HG02840 (cell line): ENCODE measurements at regions not wholly inside any gene's neighbourhood (a gene's known extent, or its start where the extent isn't known, plus 50 kb on each side); places are given as distances from the start of the nearest gene placed in this dataset.
A peak's percentile ranks its signal among the peaks of the same experiment; 100 is the strongest.

ENCODE experiments used
- ATAC-seq: cut with Tn5 transposase; IDR thresholded peaks from one replicate; pipeline ENCODE4 v1.9.1; 2021; ENCODE audit warnings: mild to moderate bottlenecking, moderate library complexity, moderate number of reproducible peaks; ENCODE audit not compliant: unreplicated experiment, low FRiP score

- no peak for ATAC-seq
Measured at GRCh38 chr3:87175732-87176131, 51.4 kb upstream of the CHMP2B start.

GRCh38 chr3:87173776-87174175 is 53.3 kb upstream of the CHMP2B start:
- ATAC-seq: no peak

- no peak for ATAC-seq
Measured at GRCh38 chr3:87173071-87173470, 54.0 kb upstream of the CHMP2B start.

GRCh38 chr3:87167628-87168456 is 59.3 kb upstream of the CHMP2B start:
- ATAC-seq: peak; percentile 79

- no peak for ATAC-seq
Measured at GRCh38 chr3:87164245-87164644, 62.9 kb upstream of the CHMP2B start.

GRCh38 chr3:87161851-87162250 is 65.3 kb upstream of the CHMP2B start:
- no peak for ATAC-seq

GRCh38 chr3:87161417-87161816 is 65.7 kb upstream of the CHMP2B start:
- ATAC-seq: no peak

- ATAC-seq: no peak
Measured at GRCh38 chr3:87161013-87161412, 66.1 kb upstream of the CHMP2B start.

- ATAC-seq: no peak
Measured at GRCh38 chr3:87158823-87159222, 68.3 kb upstream of the CHMP2B start.

- no peak for ATAC-seq
Measured at GRCh38 chr3:87148020-87148419, 79.1 kb upstream of the CHMP2B start.

GRCh38 chr3:87147562-87147961 is 79.5 kb upstream of the CHMP2B start:
- no peak for ATAC-seq

GRCh38 chr3:87145553-87145952 is 81.6 kb upstream of the CHMP2B start:
- ATAC-seq: no peak

GRCh38 chr3:87136066-87136596 is 91.0 kb upstream of the CHMP2B start:
- no peak for ATAC-seq

GRCh38 chr3:87135412-87135811 is 91.7 kb upstream of the CHMP2B start:
- no peak for ATAC-seq

- ATAC-seq: no peak
Measured at GRCh38 chr3:87132801-87133200, 94.3 kb upstream of the CHMP2B start.

GRCh38 chr3:87128006-87128405 is 99.1 kb upstream of the CHMP2B start:
- no peak for ATAC-seq

- no peak for ATAC-seq
Measured at GRCh38 chr3:87127281-87127680, 99.8 kb upstream of the CHMP2B start.

- no peak for ATAC-seq
Measured at GRCh38 chr3:87126321-87126720, 100.8 kb upstream of the CHMP2B start.

- no peak for ATAC-seq
Measured at GRCh38 chr3:87125116-87125515, 102.0 kb upstream of the CHMP2B start.

- ATAC-seq: no peak
Measured at GRCh38 chr3:87122766-87123165, 104.3 kb upstream of the CHMP2B start.

GRCh38 chr3:87121856-87122255 is 105.3 kb upstream of the CHMP2B start:
- no peak for ATAC-seq

GRCh38 chr3:87120881-87121280 is 106.2 kb upstream of the CHMP2B start:
- no peak for ATAC-seq
